H1 (cell line): ENCODE measurements at regions not wholly inside any gene's neighbourhood (a gene's known extent, or its start where the extent isn't known, plus 50 kb on each side); places are given as distances from the start of the nearest gene placed in this dataset.
A peak's percentile ranks its signal among the peaks of the same experiment; 100 is the strongest.

Source experiments
- CTCF ChIA-PET: fragments of 300-600 bp; sonication (Branson Sonifier 250); formaldehyde crosslinking; loops from one replicate; lab custom pipeline; 2021; ENCODE audit not compliant: partially characterized antibody; lab: Charles Lee
- POLR2A ChIA-PET: fragments of 300-600 bp; sonication (Branson Sonifier 250); formaldehyde crosslinking; loops from one replicate; lab custom pipeline; 2021; ENCODE audit warnings: inconsistent platforms; ENCODE audit not compliant: partially characterized antibody; lab: Charles Lee
- DNase-seq, 2 experiments: peaks; one replicate each; pipeline versions ENCODE4 v3.0.0 to v3.0.0-alpha.2; 2010 to 2022; ENCODE audit warnings: low spot score in 2 of 2, low read depth in 1 of 2, mixed read lengths in 1 of 2
- FAIRE-seq: peaks from 2 replicates; lab custom pipeline; 2011; peaks lifted over from hg19 to GRCh38; lab: Jason Lieb, UNC
- H2AFZ ChIP-seq: 2 replicates; pipeline ENCODE4 v1.8.1; 2012; ENCODE audit warnings: low read length, inconsistent platforms
- H2AK5ac ChIP-seq: 2 replicates; pipeline ENCODE4 v1.6.1; 2013; ENCODE audit warnings: low read depth, low read length
- H2BK120ac ChIP-seq: replicated peaks from 2 replicates; pipeline ENCODE3; 2013; ENCODE audit warnings: low read depth, low read length, inconsistent platforms
- H2BK12ac ChIP-seq: 2 replicates; pipeline ENCODE4 v1.6.1; 2013; ENCODE audit warnings: low read depth, low read length
- H2BK15ac ChIP-seq: 2 replicates; pipeline ENCODE4 v1.6.1; 2013; ENCODE audit warnings: low read length
- H2BK20ac ChIP-seq: 2 replicates; pipeline ENCODE4 v1.6.1; 2013; ENCODE audit warnings: low read length
- H2BK5ac ChIP-seq: 2 replicates; pipeline ENCODE4 v1.6.1; 2013; ENCODE audit warnings: low read depth, low read length
- H3K14ac ChIP-seq: 2 replicates; pipeline ENCODE4 v1.6.1; 2013; ENCODE audit warnings: inconsistent platforms; ENCODE audit not compliant: insufficient read length
- H3K18ac ChIP-seq: 2 replicates; pipeline ENCODE4 v1.6.1; 2013; ENCODE audit warnings: low read length; ENCODE audit errors: extremely low read depth
- H3K23ac ChIP-seq: 2 replicates; pipeline ENCODE4 v1.6.1; 2013; ENCODE audit warnings: inconsistent platforms; ENCODE audit not compliant: insufficient read length
- H3K23me2 ChIP-seq: 2 replicates; pipeline ENCODE4 v1.6.1; 2013; ENCODE audit warnings: low read depth, low read length
- H3K27ac ChIP-seq: 2 replicates; pipeline ENCODE4 v1.6.1; 2011; ENCODE audit warnings: low read depth, low read length, inconsistent platforms
- H3K27me3 ChIP-seq, 4 experiments: replicated peaks in 1 of 4; 1 replicate in 1 of 4; 2 replicates in 3 of 4; pipeline versions ENCODE4 v1.6.1 to v1.8.1; 2011 to 2013; ENCODE audit warnings: low read length in 3 of 4, mild to moderate bottlenecking in 3 of 4, inconsistent platforms in 2 of 4, mixed read lengths in 2 of 4, moderate library complexity in 1 of 4; ENCODE audit not compliant: control insufficient read depth in 3 of 4, insufficient read depth in 3 of 4; ENCODE audit errors: extremely low read depth in 1 of 4
- H3K36me3 ChIP-seq, 4 experiments: 2 replicates each; pipeline versions ENCODE4 v1.6.1 to v1.8.1; 2011 to 2013; ENCODE audit warnings: mild to moderate bottlenecking in 4 of 4, low read length in 3 of 4, moderate library complexity in 2 of 4, control low read depth in 1 of 4, inconsistent platforms in 1 of 4; ENCODE audit not compliant: insufficient read depth in 4 of 4, control insufficient read depth in 2 of 4
- H3K4ac ChIP-seq: replicated peaks from 2 replicates; pipeline ENCODE3; 2013; ENCODE audit warnings: low read length, low read depth, mixed read lengths, inconsistent platforms; ENCODE audit not compliant: insufficient read length
- H3K4me1 ChIP-seq, 4 experiments: replicated peaks in 1 of 4; 1 replicate in 1 of 4; 2 replicates in 3 of 4; pipeline versions ENCODE4 v1.6.1 to v1.8.1; 2011 to 2013; ENCODE audit warnings: low read length in 3 of 4, inconsistent platforms in 2 of 4, mixed read lengths in 1 of 4; ENCODE audit not compliant: insufficient read depth in 4 of 4, control insufficient read depth in 3 of 4
- H3K4me2 ChIP-seq, 2 experiments: 2 replicates each; pipeline versions ENCODE4 v1.6.1 to v1.8.1; 2011 to 2013; ENCODE audit warnings: low read depth in 2 of 2, low read length in 2 of 2, control low read depth in 1 of 2, inconsistent platforms in 1 of 2, mild to moderate bottlenecking in 1 of 2; ENCODE audit not compliant: insufficient read depth in 1 of 2
- H3K4me3 ChIP-seq, 4 experiments: fragments of 200-600, 300-600 bp in 1 of 4; sonication (generic), shearing (Covaris generic), sonication (Bioruptor Twin) in 1 of 4; 2 replicates each; pipeline versions ENCODE4 v1.5.1 to v1.8.1; 2011 to 2016; ENCODE audit warnings: low read length in 4 of 4, low read depth in 3 of 4, control low read depth in 2 of 4, inconsistent platforms in 2 of 4, mild to moderate bottlenecking in 2 of 4, mixed read lengths in 1 of 4, moderate library complexity in 1 of 4; ENCODE audit not compliant: insufficient read depth in 2 of 4; ENCODE audit errors: extremely low read depth in 1 of 4
- H3K56ac ChIP-seq: replicated peaks from 2 replicates; pipeline ENCODE3; 2013; ENCODE audit warnings: low read depth, mild to moderate bottlenecking, mixed read lengths, low read length, inconsistent platforms; ENCODE audit not compliant: insufficient read length
- H3K79me1 ChIP-seq: 2 replicates; pipeline ENCODE4 v1.6.1; 2013; ENCODE audit warnings: low read depth, low read length, control low read depth
- H3K79me2 ChIP-seq, 2 experiments: 2 replicates each; pipeline versions ENCODE4 v1.6.1 to v1.8.1; 2012 to 2013; ENCODE audit warnings: low read length in 2 of 2, mild to moderate bottlenecking in 2 of 2, inconsistent platforms in 1 of 2; ENCODE audit not compliant: insufficient read depth in 2 of 2, control insufficient read depth in 1 of 2
- H3K9ac ChIP-seq, 4 experiments: replicated peaks in 1 of 4; 1 replicate in 1 of 4; 2 replicates in 3 of 4; pipeline versions ENCODE4 v1.6.1 to v1.8.1; 2011 to 2013; ENCODE audit warnings: low read depth in 3 of 4, low read length in 3 of 4, control low read depth in 2 of 4, mild to moderate bottlenecking in 2 of 4, moderate library complexity in 2 of 4, inconsistent platforms in 1 of 4; ENCODE audit errors: extremely low read depth in 1 of 4
- H3K9me3 ChIP-seq, 2 experiments: 2 replicates each; pipeline versions ENCODE4 v1.6.1 to v1.8.1; 2012 to 2013; ENCODE audit warnings: mild to moderate bottlenecking in 2 of 2, moderate library complexity in 2 of 2, control low read depth in 1 of 2, inconsistent platforms in 1 of 2, low read depth in 1 of 2, low read length in 1 of 2, mixed read lengths in 1 of 2; ENCODE audit not compliant: insufficient read depth in 2 of 2
- H4K20me1 ChIP-seq, 2 experiments: replicated peaks in 1 of 2; 2 replicates each; pipeline versions ENCODE3 to v1.8.1; 2011 to 2013; ENCODE audit warnings: inconsistent platforms in 2 of 2, low read length in 2 of 2, mild to moderate bottlenecking in 1 of 2; ENCODE audit not compliant: insufficient read depth in 2 of 2, control insufficient read depth in 1 of 2
- H4K5ac ChIP-seq: 2 replicates; pipeline ENCODE4 v1.6.1; 2013; ENCODE audit warnings: low read length, low read depth, mixed read lengths, inconsistent platforms; ENCODE audit not compliant: insufficient read length
- H4K8ac ChIP-seq: 2 replicates; pipeline ENCODE4 v1.8.0; 2013; ENCODE audit warnings: mild to moderate bottlenecking, moderate library complexity, low read length, inconsistent platforms; ENCODE audit not compliant: insufficient read depth; ENCODE audit errors: extremely low read depth
- H4K91ac ChIP-seq: replicated peaks from 2 replicates; pipeline ENCODE3; 2013; ENCODE audit warnings: low read length, mixed read lengths, inconsistent platforms; ENCODE audit not compliant: insufficient read length
- CBX5 ChIP-seq: fragments of 300-800, 300-1000 bp; sonication (generic); IDR thresholded peaks from 2 replicates; pipeline ENCODE4 v1.7.1; 2016; ENCODE audit warnings: antibody characterized with exemption, low read length, low read depth
- CTCF ChIP-seq, 3 experiments: IDR thresholded peaks; 1 replicate in 2 of 3; 2 replicates in 1 of 3; pipeline versions ENCODE4 v1.5.1 to v1.6.1; 2011; ENCODE audit warnings: low read length in 3 of 3, mild to moderate bottlenecking in 3 of 3, inconsistent platforms in 2 of 3, low read depth in 1 of 3, moderate library complexity in 1 of 3; ENCODE audit not compliant: insufficient read depth in 1 of 3; ENCODE audit errors: control extremely low read depth in 1 of 3
- EP300 ChIP-seq, 2 experiments: IDR thresholded peaks; 1 replicate in 1 of 2; 2 replicates in 1 of 2; pipeline ENCODE4 v1.6.1; 2011 to 2012; ENCODE audit warnings: low read depth in 2 of 2, low read length in 2 of 2, mild to moderate bottlenecking in 2 of 2, borderline replicate concordance in 1 of 2, inconsistent platforms in 1 of 2, moderate library complexity in 1 of 2
- FOSL1 ChIP-seq: IDR thresholded peaks from 2 replicates; pipeline ENCODE4 v1.6.1; 2011; ENCODE audit warnings: mild to moderate bottlenecking, low read depth, low read length, moderate library complexity; ENCODE audit not compliant: insufficient read depth
- HDAC2 ChIP-seq, 2 experiments: fragments of 300-600 bp in 1 of 2; sonication (generic) in 1 of 2; IDR thresholded peaks; 2 replicates each; pipeline ENCODE4 v1.6.1; 2011 to 2012; ENCODE audit warnings: low read depth in 2 of 2, low read length in 2 of 2, mild to moderate bottlenecking in 2 of 2, moderate library complexity in 2 of 2, borderline replicate concordance in 1 of 2, inconsistent platforms in 1 of 2
- JUND ChIP-seq: IDR thresholded peaks from 2 replicates; pipeline ENCODE4 v1.6.1; 2011; ENCODE audit warnings: mild to moderate bottlenecking, improper control_type of control experiment, low read length
- RAD21 ChIP-seq, 2 experiments: IDR thresholded peaks in 1 of 2; conservative IDR thresholded peaks in 1 of 2; 2 replicates each; pipeline ENCODE4 v1.6.1; 2011; ENCODE audit warnings: low read depth in 2 of 2, low read length in 2 of 2, improper control_type of control experiment in 1 of 2, inconsistent platforms in 1 of 2, mild to moderate bottlenecking in 1 of 2, moderate library complexity in 1 of 2
- ZNF274 ChIP-seq: IDR thresholded peaks from 2 replicates; pipeline ENCODE4 v1.7.0; 2012; ENCODE audit warnings: low read length, borderline replicate concordance; ENCODE audit errors: extremely low read depth
- whole genome bisulfite sequencing, 2 experiments: shearing (Covaris generic) in 1 of 2; methylation state at CpG; one replicate each; pipeline versions ENCODE4 v1.1.6 to v1.1.7; 2013 to 2015; ENCODE audit warnings: low lambda C conversion rate in 2 of 2, mixed read lengths in 2 of 2, inconsistent platforms in 1 of 2, low coverage in 1 of 2, missing lambda C conversion rate in 1 of 2; ENCODE audit not compliant: insufficient replicate concordance in 2 of 2, insufficient coverage in 1 of 2, insufficient read length in 1 of 2; ENCODE audit errors: extremely low coverage in 1 of 2, missing lambda C conversion rate in 1 of 2; 5-methylcytosine and 5-hydroxymethylcytosine counted together

DNA sequence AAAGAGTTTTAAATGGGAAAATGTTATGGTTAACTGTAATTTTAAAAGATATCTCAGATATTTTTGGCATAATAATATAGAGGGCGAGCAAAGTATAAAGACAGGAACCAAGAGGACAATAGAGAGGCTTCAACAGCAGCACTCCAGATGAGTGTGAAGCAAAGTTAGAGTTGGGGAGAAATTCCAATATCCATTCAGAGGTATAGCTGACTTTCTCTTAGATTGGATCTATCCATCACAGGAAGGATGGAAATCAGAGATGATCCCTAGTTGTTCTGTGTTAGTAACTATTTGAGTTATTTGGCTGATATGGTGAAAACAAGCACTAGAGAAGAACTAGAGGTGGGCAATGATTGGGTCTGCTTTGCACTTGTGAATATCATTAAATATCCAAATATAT is 786.0 kb upstream of the KLHL1 start:
- no peak overlapping the region for H3K4me3 ChIP-seq
- CTCF ChIA-PET: interaction anchor here (1.3 kb wide), 1 partner anchor 67 kb away, joined by 3 read pairs; no protein-coding TSS in a partner anchor
- no peak overlapping the region for H3K23ac ChIP-seq
- 76% methylated on average over 1 of the region's 1 CpG; no CpG with 5 or more reads in 1 of the 2 experiments for WGBS, 2 experiments
- H4K5ac ChIP-seq: no peak overlapping the region
- no peaks in the 10 kb centered on the region for H3K79me2 ChIP-seq
- no peak overlapping the region for H3K9ac ChIP-seq
- H3K79me1 ChIP-seq: no peaks in the 10 kb centered on the region
- H2BK5ac ChIP-seq: no peak overlapping the region
- POLR2A ChIA-PET: no interaction called here
- H3K23me2 ChIP-seq: no peaks in the 10 kb centered on the region
- no peak overlapping the region for H4K91ac ChIP-seq
- no peaks in the 10 kb centered on the region for H3K27me3 ChIP-seq
- no peak overlapping the region for H2AFZ ChIP-seq
- H3K56ac ChIP-seq: no peak overlapping the region
- no peaks in the 10 kb centered on the region for H3K9me3 ChIP-seq
- FAIRE-seq (no peak), DNase-seq (no peak)
- no peaks in the 10 kb centered on the region for H4K20me1 ChIP-seq
- peak overlapping the region in 1 of 2 experiments; percentile 52; a peak in 1 of 4 replicates for H3K4me2 ChIP-seq
- H2BK120ac ChIP-seq: no peak overlapping the region
- no peak overlapping the region for H3K18ac ChIP-seq
- H2BK15ac ChIP-seq: no peak overlapping the region
- H3K36me3 ChIP-seq: no peaks in the 10 kb centered on the region
- H2BK12ac ChIP-seq: no peak overlapping the region; the same call in 1 of the 2 replicates
- peaks cover 0 to 4% (median under 1%) of the 10 kb centered on the region in 4 experiments; a peak in 4 of 7 replicates for H3K4me1 ChIP-seq
- no peak overlapping the region for H3K4ac ChIP-seq
- H3K14ac ChIP-seq: no peak overlapping the region
- no peak overlapping the region for H3K27ac ChIP-seq
- H2BK20ac ChIP-seq: no peak overlapping the region
- no peak for TF ChIP-seq CTCF (IDR thresholded peaks at IDR 0.05; ENCODE audit: control extremely low read depth in 1 of 3, insufficient read depth in 1 of 3, low read depth in 1 of 3, low read length in 3 of 3)
- no peak for TF ChIP-seq RAD21 (IDR thresholded peaks at IDR 0.05 in 1 of 2, conservative IDR thresholded peaks at IDR 0.05 in 1 of 2; ENCODE audit: low read depth in 2 of 2, low read length in 2 of 2)
- TF ChIP-seq ZNF274: no peak
- no peak for TF ChIP-seq EP300 (IDR thresholded peaks at IDR 0.05; ENCODE audit: borderline replicate concordance in 1 of 2, low read depth in 2 of 2, low read length in 2 of 2)
- no peak for TF ChIP-seq CBX5
- no peak for TF ChIP-seq JUND
- no peak for TF ChIP-seq FOSL1
- no peak for TF ChIP-seq HDAC2 (IDR thresholded peaks at IDR 0.05; ENCODE audit: borderline replicate concordance in 1 of 2, low read depth in 2 of 2, low read length in 2 of 2)
- TF ChIP-seq, all 59 proteins: peak for 0
- Histone ChIP-seq H2AK5ac (no peak overlapping the region), H4K8ac (no peak overlapping the region)
